Retina (tissue), 1 donor: ENCODE measurements at regions not wholly inside any gene's neighbourhood (a gene's known extent, or its start where the extent isn't known, plus 50 kb on each side); places are given as distances from the start of the nearest gene placed in this dataset.
A peak's percentile ranks its signal among the peaks of the same experiment; 100 is the strongest.

ENCODE experiments used
- DNase-seq: peaks from one replicate; pipeline ENCODE4 v3.0.0-alpha.2; 2016

DNA sequence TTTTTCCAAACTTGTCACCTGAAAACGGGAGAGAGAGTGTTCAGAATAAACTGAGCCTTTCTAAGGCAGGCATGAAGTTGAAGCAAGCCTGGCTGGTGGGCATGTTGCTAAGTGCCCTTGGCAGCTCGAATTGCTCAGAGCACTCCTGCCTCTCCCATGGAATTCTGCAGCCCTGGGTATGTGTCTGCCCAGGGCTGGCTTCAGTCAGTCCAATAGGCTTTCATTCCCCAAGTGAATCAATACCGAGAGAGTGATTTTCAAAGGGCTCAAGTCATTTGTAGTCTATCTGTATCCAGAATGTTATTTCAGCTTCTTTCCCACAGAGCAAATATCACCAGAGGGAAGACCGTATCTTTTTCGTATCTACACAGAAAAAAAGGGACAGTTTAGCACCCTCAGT is 415.5 kb upstream of the COBL start:
- DNase-seq = peak; percentile 12

- no peak for DNase-seq
Observed at GRCh38 chr7:51731075-51731474, 414.5 kb upstream of the COBL start.

DNA sequence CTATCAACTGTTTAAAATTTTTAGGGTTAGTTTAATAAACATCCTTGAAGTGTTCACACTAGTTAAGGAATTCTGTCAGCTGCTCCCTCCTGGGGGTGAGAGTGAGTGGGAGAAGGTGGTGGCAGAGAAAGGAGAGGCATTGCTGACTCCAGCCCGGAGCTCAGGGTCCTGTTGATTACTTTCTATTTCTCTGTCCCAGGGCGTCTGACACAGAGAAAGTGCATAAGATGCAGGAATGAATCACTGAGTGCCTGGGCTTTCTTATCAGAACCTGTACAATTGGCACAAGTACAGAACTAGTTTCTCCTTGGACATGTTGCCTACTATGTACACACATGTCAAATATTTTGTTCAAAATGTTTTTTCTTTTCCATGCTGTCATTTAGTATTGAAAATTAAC is 410.8 kb upstream of the COBL start:
- no peak for DNase-seq

DNA sequence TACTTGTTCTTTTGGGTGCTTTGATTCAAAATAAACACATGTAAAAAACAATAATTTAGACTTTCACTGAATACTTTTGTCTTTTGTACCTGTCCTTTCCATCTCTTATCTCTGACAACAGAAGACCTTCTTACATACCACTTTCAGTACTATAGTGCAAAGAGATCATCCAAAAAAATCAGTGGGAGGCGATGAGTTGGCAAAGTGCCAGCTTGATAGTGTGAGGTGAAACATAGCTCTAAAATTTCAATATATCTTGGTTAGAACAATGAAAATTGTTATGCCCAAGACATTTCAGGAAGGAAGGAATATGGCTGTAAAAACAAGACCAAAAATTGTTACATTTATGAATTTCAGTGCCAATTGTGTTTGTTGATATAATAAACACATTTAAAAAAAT is 390.2 kb upstream of the COBL start:
- no peak for DNase-seq

GRCh38 chr7:51705701-51706100 is 389.1 kb upstream of the COBL start:
- no peak for DNase-seq

DNA sequence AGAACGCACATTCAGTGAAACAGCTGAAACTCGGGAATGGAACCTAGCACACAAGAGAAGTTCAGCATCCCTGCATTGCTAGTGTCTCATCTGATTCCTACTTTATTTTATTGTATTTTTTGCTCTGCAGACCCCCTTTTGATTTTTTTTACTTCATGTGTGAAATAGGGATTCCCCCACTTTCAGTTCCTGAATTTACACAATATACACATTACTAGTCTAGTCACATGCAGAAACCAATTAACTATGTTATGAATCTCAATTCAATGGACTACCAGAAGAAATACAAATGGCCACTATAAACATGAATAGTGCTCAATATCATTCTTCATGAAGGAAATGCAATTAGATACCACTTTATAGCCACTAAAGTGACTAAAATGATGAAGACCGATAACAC is 386.1 kb upstream of the COBL start:
- DNase-seq = no peak

DNA sequence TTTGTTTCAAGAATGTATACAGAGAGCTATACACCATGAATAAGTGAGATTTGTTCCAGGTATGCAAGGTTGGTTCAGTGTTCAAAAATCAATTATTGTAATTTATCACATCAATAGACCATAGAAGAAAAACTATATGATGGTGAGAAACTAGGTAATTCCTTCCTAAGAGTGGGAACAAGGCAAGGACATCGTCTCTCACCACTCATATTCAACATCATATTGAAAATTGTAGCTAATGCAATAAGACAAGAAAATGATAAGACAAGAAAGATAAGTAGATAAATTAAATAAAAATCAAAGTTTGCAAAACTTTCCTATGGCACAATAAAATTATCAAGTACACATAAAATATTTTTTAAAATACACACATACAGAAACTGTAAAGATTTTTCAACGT is 385.3 kb upstream of the COBL start:
- no peak for DNase-seq

GRCh38 chr7:51700593-51701215 is 384.1 kb upstream of the COBL start:
- no peak for DNase-seq

GRCh38 chr7:51693258-51693657 is 376.6 kb upstream of the COBL start:
- no peak for DNase-seq

DNA sequence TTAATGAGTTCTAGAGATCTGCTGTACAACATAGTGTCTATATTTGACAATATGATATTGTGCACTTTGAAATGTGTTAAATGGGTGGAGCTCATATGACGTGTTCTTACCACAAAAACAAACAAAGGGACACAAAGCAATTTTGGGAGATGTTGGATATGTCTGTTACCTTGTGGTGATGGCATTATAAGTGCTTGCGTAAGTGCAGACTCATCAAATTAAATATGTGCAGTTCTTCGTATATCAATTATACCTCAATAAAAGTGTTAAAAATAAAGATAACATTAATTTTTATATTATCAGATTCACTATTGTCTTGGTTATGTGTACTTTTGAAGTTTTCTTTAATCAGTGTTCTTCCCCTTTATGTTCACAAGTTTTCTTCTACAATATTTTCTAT is 372.9 kb upstream of the COBL start:
- DNase-seq = no peak

DNA sequence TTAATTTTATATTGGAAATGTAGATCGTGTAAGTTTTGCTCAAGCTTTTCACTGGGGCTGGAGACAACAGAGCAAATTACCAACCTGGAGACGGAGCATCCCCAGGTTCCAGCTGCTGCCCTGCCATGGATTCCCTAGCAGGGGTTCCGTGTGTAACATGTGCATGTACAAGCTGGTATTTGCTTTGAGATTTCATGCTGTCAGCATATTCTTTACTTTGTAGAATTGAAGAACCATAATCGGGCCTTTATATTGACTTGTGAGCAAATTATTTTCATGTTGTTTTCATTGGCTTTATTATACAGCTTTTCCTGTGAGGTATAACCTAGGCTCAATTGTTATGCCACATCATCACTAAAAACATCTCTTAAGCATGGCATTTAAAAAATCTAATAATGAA is 369.2 kb upstream of the COBL start:
- DNase-seq = no peak

- DNase-seq = no peak
Observed at GRCh38 chr7:51680594-51681399, 364.2 kb upstream of the COBL start.

GRCh38 chr7:51679358-51679757 is 362.7 kb upstream of the COBL start:
- no peak for DNase-seq

DNA sequence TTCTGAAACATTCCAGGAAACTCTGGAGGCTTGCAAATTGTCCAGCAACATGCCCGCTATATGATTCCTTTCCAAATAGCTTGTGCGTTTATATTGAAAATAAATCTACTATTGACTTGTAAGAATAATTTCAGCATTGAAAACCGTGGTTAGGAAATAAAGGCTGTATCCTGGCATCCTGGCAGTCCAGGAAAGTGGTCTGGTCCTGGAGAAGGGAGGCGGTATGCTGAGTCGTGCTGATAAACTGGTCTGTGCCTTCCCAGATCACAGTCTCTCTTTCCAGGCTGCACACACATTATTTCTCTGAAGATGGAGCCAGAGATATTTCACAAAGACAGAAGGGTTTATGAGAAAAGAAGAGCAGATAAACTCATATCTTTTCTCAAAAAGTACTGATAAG is 350.1 kb upstream of the COBL start:
- DNase-seq = no peak

GRCh38 chr7:51666266-51666665 is 349.7 kb upstream of the COBL start:
- no peak for DNase-seq

- DNase-seq = no peak
Observed at GRCh38 chr7:51665045-51665780, 348.6 kb upstream of the COBL start.

- no peak for DNase-seq
Observed at GRCh38 chr7:51660516-51660915, 343.9 kb upstream of the COBL start.

DNA sequence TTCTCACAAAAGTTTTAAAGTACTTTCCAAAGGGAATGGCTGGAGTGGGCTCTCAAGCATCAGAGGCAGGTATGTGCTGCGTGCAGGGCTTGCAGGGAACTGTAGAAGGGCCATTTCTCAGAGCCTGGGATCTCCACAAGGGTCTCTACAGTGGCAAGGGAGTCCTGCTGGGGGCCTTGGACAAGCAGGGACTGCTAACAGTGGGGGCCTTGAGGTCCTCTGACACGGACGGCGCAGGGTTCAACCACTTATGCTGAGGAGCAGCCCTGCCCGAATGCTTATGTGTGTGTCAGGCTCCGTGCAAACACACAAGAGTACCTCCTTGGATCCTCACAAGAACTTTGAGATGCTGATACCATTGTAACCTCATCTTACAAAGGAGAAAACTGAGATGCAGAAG is 342.1 kb upstream of the COBL start:
- DNase-seq = no peak

DNA sequence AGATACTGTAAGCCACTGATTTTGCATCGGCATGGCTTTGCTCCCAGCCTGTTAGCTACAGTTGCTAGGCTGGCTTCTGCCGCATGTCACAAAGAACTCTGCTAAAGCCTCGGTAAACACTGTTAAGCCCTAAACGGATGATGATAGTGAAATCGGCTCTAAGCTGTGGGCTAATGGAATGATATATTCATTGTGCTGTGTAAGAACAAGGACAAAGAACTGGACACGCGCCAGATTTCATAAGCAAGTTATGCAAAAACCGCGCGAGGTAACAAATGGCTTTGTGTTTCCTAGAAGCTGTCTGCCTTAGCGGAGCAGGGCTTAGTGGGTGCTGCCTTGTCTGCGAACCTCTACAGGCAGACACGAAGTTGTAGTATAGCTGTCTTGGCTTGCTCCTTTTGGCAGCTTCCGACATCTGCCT is 331.3 kb upstream of the COBL start:
- peak; percentile 73 for DNase-seq

DNA sequence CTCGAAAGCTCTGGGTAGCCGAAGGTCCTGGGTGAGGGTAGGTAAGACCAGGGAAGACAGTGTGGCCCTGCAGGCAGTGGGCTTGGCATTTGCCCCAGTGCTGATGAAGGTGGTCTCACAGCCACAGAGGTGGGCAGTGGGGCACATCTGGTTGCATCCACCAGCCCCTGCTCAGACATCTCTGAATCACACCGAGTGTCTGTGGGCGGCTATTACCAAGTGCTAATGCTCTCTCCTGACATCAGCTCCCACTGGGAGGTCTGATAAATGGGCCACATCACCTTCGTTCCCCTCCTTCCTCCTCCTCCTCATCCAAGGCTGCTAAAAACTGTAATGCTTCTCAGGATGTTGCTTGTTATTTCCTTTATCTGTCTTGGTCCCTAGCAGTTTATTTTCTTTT is 330.9 kb upstream of the COBL start:
- peak; percentile 56 for DNase-seq

- DNase-seq = no peak
Observed at GRCh38 chr7:51645702-51646298, 329.2 kb upstream of the COBL start.

- no peak for DNase-seq
Observed at GRCh38 chr7:51645255-51645654, 328.6 kb upstream of the COBL start.

GRCh38 chr7:51644216-51644615 is 327.6 kb upstream of the COBL start:
- no peak for DNase-seq

GRCh38 chr7:51640841-51641240 is 324.2 kb upstream of the COBL start:
- no peak for DNase-seq
